ENCODE measurements at regions not wholly inside any gene's neighbourhood (a gene's known extent, or its start where the extent isn't known, plus 50 kb on each side); places are given as distances from the start of the nearest gene placed in this dataset.
"Not testable (repeated sequence)": the region's sequence is repeated elsewhere in the genome, so short reads cannot be mapped to it uniquely, and the experiment has no call there.

- Histone ChIP-seq H3K4me1 (no peaks in the 10 kb centered on the region), H3K27ac (no peak overlapping the region), H3K9me3 (no peaks in the 10 kb centered on the region), H3K27me3 (no peaks in the 10 kb centered on the region), H3K4me3 (no peak overlapping the region), H3K36me3 (no peaks in the 10 kb centered on the region)
- intact Hi-C loops (cut with DNase I), result no loop called here
- no peak for ATAC-seq
- no peak for DNase-seq
- TF ChIP-seq POLR2A (IDR thresholded peaks at IDR 0.05), result no peak
- TF ChIP-seq, protein P1, sequence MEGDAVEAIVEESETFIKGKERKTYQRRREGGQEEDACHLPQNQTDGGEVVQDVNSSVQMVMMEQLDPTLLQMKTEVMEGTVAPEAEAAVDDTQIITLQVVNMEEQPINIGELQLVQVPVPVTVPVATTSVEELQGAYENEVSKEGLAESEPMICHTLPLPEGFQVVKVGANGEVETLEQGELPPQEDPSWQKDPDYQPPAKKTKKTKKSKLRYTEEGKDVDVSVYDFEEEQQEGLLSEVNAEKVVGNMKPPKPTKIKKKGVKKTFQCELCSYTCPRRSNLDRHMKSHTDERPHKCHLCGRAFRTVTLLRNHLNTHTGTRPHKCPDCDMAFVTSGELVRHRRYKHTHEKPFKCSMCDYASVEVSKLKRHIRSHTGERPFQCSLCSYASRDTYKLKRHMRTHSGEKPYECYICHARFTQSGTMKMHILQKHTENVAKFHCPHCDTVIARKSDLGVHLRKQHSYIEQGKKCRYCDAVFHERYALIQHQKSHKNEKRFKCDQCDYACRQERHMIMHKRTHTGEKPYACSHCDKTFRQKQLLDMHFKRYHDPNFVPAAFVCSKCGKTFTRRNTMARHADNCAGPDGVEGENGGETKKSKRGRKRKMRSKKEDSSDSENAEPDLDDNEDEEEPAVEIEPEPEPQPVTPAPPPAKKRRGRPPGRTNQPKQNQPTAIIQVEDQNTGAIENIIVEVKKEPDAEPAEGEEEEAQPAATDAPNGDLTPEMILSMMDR (IDR thresholded peaks at IDR 0.05), result no peak
Measured at GRCh38 chr6:48606618-48607017, 495.6 kb upstream of the PTCHD4 start.

- H3K27ac ChIP-seq, result no peak overlapping the region
- DNase-seq, result no peak
- TF ChIP-seq, protein P1 (IDR thresholded peaks at IDR 0.05), result no peak
- TF ChIP-seq POLR2A (IDR thresholded peaks at IDR 0.05), result no peak
- WGBS, 4 donors, result 58 to 79% (median 68%) methylated on average over 3 of the region's 3 CpGs
- no peaks in the 10 kb centered on the region for H3K9me3 ChIP-seq
- no peaks in the 10 kb centered on the region for H3K36me3 ChIP-seq
- H3K4me3 ChIP-seq, result no peak overlapping the region
- ATAC-seq, result no peak
- no peaks in the 10 kb centered on the region for H3K4me1 ChIP-seq
- H3K27me3 ChIP-seq, result no peaks in the 10 kb centered on the region
- intact Hi-C loops (cut with DNase I), result no loop called here
Measured at GRCh38 chr6:48597951-48598350, 487.0 kb upstream of the PTCHD4 start.

GRCh38 chr6:48596830-48597229 lies 485.8 kb upstream of the PTCHD4 start:
- intact Hi-C loops (cut with DNase I), result no loop called here
- Histone ChIP-seq H3K4me3 (no peak overlapping the region), H3K4me1 (no peaks in the 10 kb centered on the region), H3K27ac (no peak overlapping the region), H3K9me3 (peaks cover 0 to 4% (median 0%) of the 10 kb centered on the region in 12 donors), H3K27me3 (no peaks in the 10 kb centered on the region), H3K36me3 (no peaks in the 10 kb centered on the region)
- no peak for TF ChIP-seq POLR2A (IDR thresholded peaks at IDR 0.05)
- TF ChIP-seq, protein P1 (IDR thresholded peaks at IDR 0.05), result no peak
- DNase-seq (no peak), ATAC-seq (no peak)

GRCh38 chr6:48591158-48591557 lies 480.2 kb upstream of the PTCHD4 start:
- H3K4me3 ChIP-seq; H3K36me3 ChIP-seq; DNase-seq; H3K27ac ChIP-seq; H3K4me1 ChIP-seq; intact Hi-C loops (cut with DNase I); ATAC-seq; H3K27me3 ChIP-seq: not testable (repeated sequence)
- H3K9me3 ChIP-seq, result peaks cover 0 to 17% (median 4%) of the 10 kb centered on the region in 12 donors

DNA sequence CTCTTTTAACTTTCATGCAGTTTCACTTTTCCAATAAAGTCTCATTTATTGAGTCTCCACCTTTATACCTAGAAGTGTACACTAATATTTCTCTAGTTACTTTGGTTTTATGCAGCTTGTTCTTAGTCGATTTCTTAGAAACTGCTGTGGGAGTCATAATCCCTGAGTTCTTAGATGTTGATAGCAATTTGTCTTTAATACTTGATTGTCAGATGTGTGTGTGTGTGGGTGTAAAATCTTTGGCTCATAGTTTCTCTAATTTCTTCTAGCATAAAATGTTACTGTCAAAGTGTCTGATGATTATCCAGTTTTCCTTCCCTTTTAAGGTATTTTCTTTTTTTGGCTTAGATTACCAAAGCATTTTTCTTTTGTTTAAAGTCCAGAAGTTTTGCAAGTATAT lies 473.8 kb upstream of the PTCHD4 start:
- H3K36me3 ChIP-seq, result no peaks in the 10 kb centered on the region
- DNase-seq (no peak), ATAC-seq (no peak)
- H3K4me3 ChIP-seq, result no peak overlapping the region
- no peak overlapping the region for H3K27ac ChIP-seq
- WGBS, 4 donors, result 62 to 68% (median 68%) methylated on average over 1 of the region's 1 CpG
- intact Hi-C loops (cut with DNase I), result no loop called here
- no peaks in the 10 kb centered on the region for H3K9me3 ChIP-seq
- TF ChIP-seq POLR2A (IDR thresholded peaks at IDR 0.05), result no peak
- TF ChIP-seq, protein P1 (IDR thresholded peaks at IDR 0.05), result no peak
- H3K27me3 ChIP-seq, result no peaks in the 10 kb centered on the region
- H3K4me1 ChIP-seq, result no peaks in the 10 kb centered on the region
